H1 (cell line): ENCODE measurements at regions not wholly inside any gene's neighbourhood (a gene's known extent, or its start where the extent isn't known, plus 50 kb on each side); places are given as distances from the start of the nearest gene placed in this dataset.

ENCODE experiments used
- CTCF ChIA-PET: fragments of 300-600 bp; sonication (Branson Sonifier 250); formaldehyde crosslinking; loops from one replicate; lab custom pipeline; 2021; ENCODE audit not compliant: partially characterized antibody; lab: Charles Lee
- POLR2A ChIA-PET: fragments of 300-600 bp; sonication (Branson Sonifier 250); formaldehyde crosslinking; loops from one replicate; lab custom pipeline; 2021; ENCODE audit warnings: inconsistent platforms; ENCODE audit not compliant: partially characterized antibody; lab: Charles Lee
- DNase-seq, 2 experiments: peaks; one replicate each; pipeline versions ENCODE4 v3.0.0 to v3.0.0-alpha.2; 2010 to 2022; ENCODE audit warnings: low spot score in 2 of 2, low read depth in 1 of 2, mixed read lengths in 1 of 2
- FAIRE-seq: peaks from 2 replicates; lab custom pipeline; 2011; peaks lifted over from hg19 to GRCh38; lab: Jason Lieb, UNC
- H2AFZ ChIP-seq: 2 replicates; pipeline ENCODE4 v1.8.1; 2012; ENCODE audit warnings: low read length, inconsistent platforms
- H2AK5ac ChIP-seq: 2 replicates; pipeline ENCODE4 v1.6.1; 2013; ENCODE audit warnings: low read depth, low read length
- H2BK120ac ChIP-seq: replicated peaks from 2 replicates; pipeline ENCODE3; 2013; ENCODE audit warnings: low read depth, low read length, inconsistent platforms
- H2BK12ac ChIP-seq: 2 replicates; pipeline ENCODE4 v1.6.1; 2013; ENCODE audit warnings: low read depth, low read length
- H2BK15ac ChIP-seq: 2 replicates; pipeline ENCODE4 v1.6.1; 2013; ENCODE audit warnings: low read length
- H2BK20ac ChIP-seq: 2 replicates; pipeline ENCODE4 v1.6.1; 2013; ENCODE audit warnings: low read length
- H2BK5ac ChIP-seq: 2 replicates; pipeline ENCODE4 v1.6.1; 2013; ENCODE audit warnings: low read depth, low read length
- H3K14ac ChIP-seq: 2 replicates; pipeline ENCODE4 v1.6.1; 2013; ENCODE audit warnings: inconsistent platforms; ENCODE audit not compliant: insufficient read length
- H3K18ac ChIP-seq: 2 replicates; pipeline ENCODE4 v1.6.1; 2013; ENCODE audit warnings: low read length; ENCODE audit errors: extremely low read depth
- H3K23ac ChIP-seq: 2 replicates; pipeline ENCODE4 v1.6.1; 2013; ENCODE audit warnings: inconsistent platforms; ENCODE audit not compliant: insufficient read length
- H3K23me2 ChIP-seq: 2 replicates; pipeline ENCODE4 v1.6.1; 2013; ENCODE audit warnings: low read depth, low read length
- H3K27ac ChIP-seq: 2 replicates; pipeline ENCODE4 v1.6.1; 2011; ENCODE audit warnings: low read depth, low read length, inconsistent platforms
- H3K27me3 ChIP-seq, 4 experiments: replicated peaks in 1 of 4; 1 replicate in 1 of 4; 2 replicates in 3 of 4; pipeline versions ENCODE4 v1.6.1 to v1.8.1; 2011 to 2013; ENCODE audit warnings: low read length in 3 of 4, mild to moderate bottlenecking in 3 of 4, inconsistent platforms in 2 of 4, mixed read lengths in 2 of 4, moderate library complexity in 1 of 4; ENCODE audit not compliant: control insufficient read depth in 3 of 4, insufficient read depth in 3 of 4; ENCODE audit errors: extremely low read depth in 1 of 4
- H3K36me3 ChIP-seq, 4 experiments: 2 replicates each; pipeline versions ENCODE4 v1.6.1 to v1.8.1; 2011 to 2013; ENCODE audit warnings: mild to moderate bottlenecking in 4 of 4, low read length in 3 of 4, moderate library complexity in 2 of 4, control low read depth in 1 of 4, inconsistent platforms in 1 of 4; ENCODE audit not compliant: insufficient read depth in 4 of 4, control insufficient read depth in 2 of 4
- H3K4ac ChIP-seq: replicated peaks from 2 replicates; pipeline ENCODE3; 2013; ENCODE audit warnings: low read length, low read depth, mixed read lengths, inconsistent platforms; ENCODE audit not compliant: insufficient read length
- H3K4me1 ChIP-seq, 4 experiments: replicated peaks in 1 of 4; 1 replicate in 1 of 4; 2 replicates in 3 of 4; pipeline versions ENCODE4 v1.6.1 to v1.8.1; 2011 to 2013; ENCODE audit warnings: low read length in 3 of 4, inconsistent platforms in 2 of 4, mixed read lengths in 1 of 4; ENCODE audit not compliant: insufficient read depth in 4 of 4, control insufficient read depth in 3 of 4
- H3K4me2 ChIP-seq, 2 experiments: 2 replicates each; pipeline versions ENCODE4 v1.6.1 to v1.8.1; 2011 to 2013; ENCODE audit warnings: low read depth in 2 of 2, low read length in 2 of 2, control low read depth in 1 of 2, inconsistent platforms in 1 of 2, mild to moderate bottlenecking in 1 of 2; ENCODE audit not compliant: insufficient read depth in 1 of 2
- H3K4me3 ChIP-seq, 4 experiments: fragments of 200-600, 300-600 bp in 1 of 4; sonication (generic), shearing (Covaris generic), sonication (Bioruptor Twin) in 1 of 4; 2 replicates each; pipeline versions ENCODE4 v1.5.1 to v1.8.1; 2011 to 2016; ENCODE audit warnings: low read length in 4 of 4, low read depth in 3 of 4, control low read depth in 2 of 4, inconsistent platforms in 2 of 4, mild to moderate bottlenecking in 2 of 4, mixed read lengths in 1 of 4, moderate library complexity in 1 of 4; ENCODE audit not compliant: insufficient read depth in 2 of 4; ENCODE audit errors: extremely low read depth in 1 of 4
- H3K56ac ChIP-seq: replicated peaks from 2 replicates; pipeline ENCODE3; 2013; ENCODE audit warnings: low read depth, mild to moderate bottlenecking, mixed read lengths, low read length, inconsistent platforms; ENCODE audit not compliant: insufficient read length
- H3K79me1 ChIP-seq: 2 replicates; pipeline ENCODE4 v1.6.1; 2013; ENCODE audit warnings: low read depth, low read length, control low read depth
- H3K79me2 ChIP-seq, 2 experiments: 2 replicates each; pipeline versions ENCODE4 v1.6.1 to v1.8.1; 2012 to 2013; ENCODE audit warnings: low read length in 2 of 2, mild to moderate bottlenecking in 2 of 2, inconsistent platforms in 1 of 2; ENCODE audit not compliant: insufficient read depth in 2 of 2, control insufficient read depth in 1 of 2
- H3K9ac ChIP-seq, 4 experiments: replicated peaks in 1 of 4; 1 replicate in 1 of 4; 2 replicates in 3 of 4; pipeline versions ENCODE4 v1.6.1 to v1.8.1; 2011 to 2013; ENCODE audit warnings: low read depth in 3 of 4, low read length in 3 of 4, control low read depth in 2 of 4, mild to moderate bottlenecking in 2 of 4, moderate library complexity in 2 of 4, inconsistent platforms in 1 of 4; ENCODE audit errors: extremely low read depth in 1 of 4
- H3K9me3 ChIP-seq, 2 experiments: 2 replicates each; pipeline versions ENCODE4 v1.6.1 to v1.8.1; 2012 to 2013; ENCODE audit warnings: mild to moderate bottlenecking in 2 of 2, moderate library complexity in 2 of 2, control low read depth in 1 of 2, inconsistent platforms in 1 of 2, low read depth in 1 of 2, low read length in 1 of 2, mixed read lengths in 1 of 2; ENCODE audit not compliant: insufficient read depth in 2 of 2
- H4K20me1 ChIP-seq, 2 experiments: replicated peaks in 1 of 2; 2 replicates each; pipeline versions ENCODE3 to v1.8.1; 2011 to 2013; ENCODE audit warnings: inconsistent platforms in 2 of 2, low read length in 2 of 2, mild to moderate bottlenecking in 1 of 2; ENCODE audit not compliant: insufficient read depth in 2 of 2, control insufficient read depth in 1 of 2
- H4K5ac ChIP-seq: 2 replicates; pipeline ENCODE4 v1.6.1; 2013; ENCODE audit warnings: low read length, low read depth, mixed read lengths, inconsistent platforms; ENCODE audit not compliant: insufficient read length
- H4K8ac ChIP-seq: 2 replicates; pipeline ENCODE4 v1.8.0; 2013; ENCODE audit warnings: mild to moderate bottlenecking, moderate library complexity, low read length, inconsistent platforms; ENCODE audit not compliant: insufficient read depth; ENCODE audit errors: extremely low read depth
- H4K91ac ChIP-seq: replicated peaks from 2 replicates; pipeline ENCODE3; 2013; ENCODE audit warnings: low read length, mixed read lengths, inconsistent platforms; ENCODE audit not compliant: insufficient read length
- ATF3 ChIP-seq: IDR thresholded peaks from 2 replicates; pipeline ENCODE4 v1.6.1; 2011; ENCODE audit warnings: low read depth, mild to moderate bottlenecking, low read length; ENCODE audit not compliant: insufficient read depth
- EP300 ChIP-seq, 2 experiments: IDR thresholded peaks; 1 replicate in 1 of 2; 2 replicates in 1 of 2; pipeline ENCODE4 v1.6.1; 2011 to 2012; ENCODE audit warnings: low read depth in 2 of 2, low read length in 2 of 2, mild to moderate bottlenecking in 2 of 2, borderline replicate concordance in 1 of 2, inconsistent platforms in 1 of 2, moderate library complexity in 1 of 2
- GTF2F1 ChIP-seq: IDR thresholded peaks from 2 replicates; pipeline ENCODE4 v1.6.1; 2012; ENCODE audit warnings: low read depth, low read length, improper control_type of control experiment, borderline replicate concordance
- HDAC2 ChIP-seq, 2 experiments: fragments of 300-600 bp in 1 of 2; sonication (generic) in 1 of 2; IDR thresholded peaks; 2 replicates each; pipeline ENCODE4 v1.6.1; 2011 to 2012; ENCODE audit warnings: low read depth in 2 of 2, low read length in 2 of 2, mild to moderate bottlenecking in 2 of 2, moderate library complexity in 2 of 2, borderline replicate concordance in 1 of 2, inconsistent platforms in 1 of 2
- KDM1A ChIP-seq: fragments of 200-600, 300-600 bp; sonication (generic); IDR thresholded peaks from 2 replicates; pipeline ENCODE4 v1.7.1; 2016; ENCODE audit warnings: mild to moderate bottlenecking, low read length, borderline replicate concordance
- MAFK ChIP-seq: IDR thresholded peaks from 2 replicates; pipeline ENCODE4 v1.6.1; 2012; ENCODE audit warnings: low read depth, mild to moderate bottlenecking, improper control_type of control experiment, low read length
- PHF8 ChIP-seq: fragments of 200-600 bp; sonication (generic); conservative IDR thresholded peaks from 2 replicates; pipeline ENCODE4 v1.7.1; 2012; ENCODE audit warnings: low read depth, mild to moderate bottlenecking, inconsistent platforms, low read length, moderate library complexity
- RXRA ChIP-seq: IDR thresholded peaks from 2 replicates; pipeline ENCODE4 v1.6.1; 2011; ENCODE audit warnings: low read depth, mild to moderate bottlenecking, low read length, moderate library complexity; ENCODE audit not compliant: insufficient read depth
- SIRT6 ChIP-seq: IDR thresholded peaks from one replicate; pipeline ENCODE4 v1.7.1; 2012; ENCODE audit warnings: low read length, inconsistent platforms
- SP1 ChIP-seq: IDR thresholded peaks from 2 replicates; pipeline ENCODE4 v1.6.1; 2011; ENCODE audit warnings: low read depth, low read length
- TAF1 ChIP-seq: IDR thresholded peaks from 2 replicates; pipeline ENCODE4 v1.6.1; 2011; ENCODE audit warnings: mild to moderate bottlenecking, low read depth, low read length
- TEAD4 ChIP-seq: IDR thresholded peaks from 2 replicates; pipeline ENCODE4 v1.6.1; 2012; ENCODE audit warnings: low read depth, low read length, inconsistent platforms, mixed read lengths
- YY1 ChIP-seq: IDR thresholded peaks from 2 replicates; pipeline ENCODE4 v1.6.1; 2011; ENCODE audit warnings: low read depth, mild to moderate bottlenecking, low read length
- WGBS, 2 experiments: shearing (Covaris generic) in 1 of 2; methylation state at CpG; one replicate each; pipeline versions ENCODE4 v1.1.6 to v1.1.7; 2013 to 2015; ENCODE audit warnings: low lambda C conversion rate in 2 of 2, mixed read lengths in 2 of 2, inconsistent platforms in 1 of 2, low coverage in 1 of 2, missing lambda C conversion rate in 1 of 2; ENCODE audit not compliant: insufficient replicate concordance in 2 of 2, insufficient coverage in 1 of 2, insufficient read length in 1 of 2; ENCODE audit errors: extremely low coverage in 1 of 2, missing lambda C conversion rate in 1 of 2; 5-methylcytosine and 5-hydroxymethylcytosine counted together

- FAIRE-seq (no peak), DNase-seq (no peak)
- no peaks in the 10 kb centered on the region for H3K79me2 ChIP-seq
- no peak overlapping the region for H2BK20ac ChIP-seq
- no peak overlapping the region for H4K5ac ChIP-seq
- no peak overlapping the region for H3K4me2 ChIP-seq
- no peak overlapping the region for H3K4me3 ChIP-seq
- no peak overlapping the region for H2BK12ac ChIP-seq
- no peak overlapping the region for H3K9ac ChIP-seq
- H4K91ac ChIP-seq: no peak overlapping the region
- H3K4me1 ChIP-seq: no peaks in the 10 kb centered on the region
- no peak overlapping the region for H2BK15ac ChIP-seq
- H4K20me1 ChIP-seq: no peaks in the 10 kb centered on the region
- H2BK5ac ChIP-seq: no peak overlapping the region
- H2AFZ ChIP-seq: no peak overlapping the region
- TF ChIP-seq TAF1 (no peak), GTF2F1 (no peak), TEAD4 (no peak), HDAC2 (IDR thresholded peaks at IDR 0.05; ENCODE audit: borderline replicate concordance in 1 of 2, low read depth in 2 of 2, low read length in 2 of 2) (no peak), MAFK (no peak), YY1 (no peak), SP1 (no peak), KDM1A (no peak), RXRA (no peak), PHF8 (no peak), SIRT6 (no peak), EP300 (IDR thresholded peaks at IDR 0.05; ENCODE audit: borderline replicate concordance in 1 of 2, low read depth in 2 of 2, low read length in 2 of 2) (no peak), ATF3 (no peak)
- H3K18ac ChIP-seq: no peak overlapping the region
- no peaks in the 10 kb centered on the region for H3K9me3 ChIP-seq
- H3K36me3 ChIP-seq: no peaks in the 10 kb centered on the region
- H3K27me3 ChIP-seq: no peaks in the 10 kb centered on the region
- no peaks in the 10 kb centered on the region for H3K23me2 ChIP-seq
- H4K8ac ChIP-seq: no peak overlapping the region
- H3K23ac ChIP-seq: no peak overlapping the region
- H2BK120ac ChIP-seq: no peak overlapping the region
- no peak overlapping the region for H3K56ac ChIP-seq
- CTCF ChIA-PET: interaction anchor here (0.6 to 2.0 kb wide), 3 partner anchors 11 to 378 kb away, joined by 3 to 6 read pairs (median 3); no protein-coding TSS in a partner anchor
- no peak overlapping the region for H3K27ac ChIP-seq
- no peak overlapping the region for H3K14ac ChIP-seq
- 83% methylated on average over 1 of the region's 1 CpG; no CpG with 5 or more reads in 1 of the 2 experiments for WGBS, 2 experiments
- no peaks in the 10 kb centered on the region for H3K79me1 ChIP-seq
- POLR2A ChIA-PET: no interaction called here
- no peak overlapping the region for H2AK5ac ChIP-seq
- H3K4ac ChIP-seq: no peak overlapping the region
These were observed 108.4 kb downstream of the ZNF365 start for GRCh38 chr10:62482581-62482980.
